NT2/D1 (cell line): ENCODE measurements at regions not wholly inside any gene's neighbourhood (a gene's known extent, or its start where the extent isn't known, plus 50 kb on each side); places are given as distances from the start of the nearest gene placed in this dataset.

ENCODE experiments used
- SUZ12 ChIP-seq: IDR thresholded peaks from 2 replicates; pipeline ENCODE4 v1.6.1; 2011; ENCODE audit not compliant: insufficient read length, insufficient read depth; ENCODE audit errors: extremely low read depth
- YY1 ChIP-seq: IDR thresholded peaks from 2 replicates; pipeline ENCODE4 v1.6.1; 2011; ENCODE audit not compliant: insufficient read length, insufficient read depth
- ZNF274 ChIP-seq: IDR thresholded peaks from 2 replicates; pipeline ENCODE4 v1.6.1; 2011; ENCODE audit warnings: mild to moderate bottlenecking, low read depth, low read length

DNA sequence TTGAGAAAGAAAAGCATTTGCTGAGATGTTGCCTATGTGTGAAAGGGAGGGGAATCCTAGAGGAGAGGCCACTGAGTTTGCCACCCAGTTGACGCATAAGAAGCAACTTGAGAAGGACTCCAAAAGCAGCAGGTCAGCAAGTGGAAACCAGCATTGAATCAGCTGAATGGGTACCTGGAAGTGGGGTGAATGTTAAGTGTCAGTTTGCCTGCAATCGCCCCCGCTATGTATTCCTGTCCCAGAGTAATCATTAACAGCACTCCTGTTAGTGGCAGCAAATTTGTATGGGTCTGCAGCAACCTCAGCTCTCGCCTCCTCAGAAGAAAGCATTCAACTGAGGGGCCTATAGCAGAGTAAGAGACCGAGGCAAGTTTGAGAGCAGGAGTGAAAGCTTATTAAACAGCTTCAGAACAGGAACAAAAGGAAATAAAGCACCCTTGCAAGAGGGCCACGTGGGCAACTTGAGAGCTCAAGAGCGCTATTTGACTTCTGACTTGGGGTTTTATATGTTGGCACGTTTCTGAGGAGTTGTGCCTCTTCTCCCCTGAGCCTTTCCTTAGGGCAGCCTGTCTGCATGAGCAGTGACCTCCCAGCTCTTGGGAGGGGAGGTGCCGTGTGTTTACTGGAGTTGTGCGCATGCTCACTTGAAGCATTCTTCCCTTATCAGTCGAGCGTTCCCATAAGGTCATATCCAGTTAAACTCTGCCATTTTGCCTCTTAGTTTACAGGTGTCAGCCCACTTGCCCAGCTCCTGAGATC is 122.6 kb upstream of the PHACTR1 start:
- TF ChIP-seq ZNF274 (no peak), YY1 (no peak), SUZ12 (no peak)
